ENCODE measurements at regions not wholly inside any gene's neighbourhood (a gene's known extent, or its start where the extent isn't known, plus 50 kb on each side); places are given as distances from the start of the nearest gene placed in this dataset.

- H3K4me1 ChIP-seq (ENCODE audit: insufficient read depth, low read length), result no peaks in the 10 kb centered on the region
- no peak overlapping the region for H3K4me2 ChIP-seq (ENCODE audit: low read depth, low read length)
- H2AFZ ChIP-seq (ENCODE audit: low read length), result no peak overlapping the region
- ATAC-seq (no peak), FAIRE-seq (no peak), DNase-seq (ENCODE audit: low spot score) (no peak)
- ChIA-PET CTCF (ENCODE audit: low intra/inter-chr PET ratio, low total read pairs) (no interaction called here), POLR2A (no interaction called here)
- H3K27ac ChIP-seq (ENCODE audit: extremely low read length, insufficient read depth, low read length), result no peak overlapping the region
- intact Hi-C loops (cut with micrococcal nuclease; ENCODE audit: unreplicated experiment), result no loop called here
- in situ Hi-C loops (cut with HindIII; ENCODE audit: extremely low pct_ligation_motif_present, low pct_unique_long_range_greater_than_20kb), result no loop called here
- no peak overlapping the region for H3K9ac ChIP-seq (ENCODE audit: insufficient read depth, low read depth, low read length)
- H3K9me3 ChIP-seq (ENCODE audit: low read length), result no peaks in the 10 kb centered on the region
- H4K20me1 ChIP-seq (ENCODE audit: insufficient read depth, low read length), result no peaks in the 10 kb centered on the region
- H3K36me3 ChIP-seq (replicated peaks in 1 of 2; ENCODE audit: control insufficient read depth in 1 of 2, insufficient read depth in 2 of 2, low read length in 2 of 2), result no peaks in the 10 kb centered on the region
- BruUV-seq (replicated peaks), result no TSS peak
- 4% methylated on average over 3 of the region's 3 CpGs for WGBS (ENCODE audit: low lambda C conversion rate)
- H3K27me3 ChIP-seq (ENCODE audit: control insufficient read depth in 1 of 2, insufficient read depth in 2 of 2, low read length in 2 of 2), result no peaks in the 10 kb centered on the region
- H3K4me3 ChIP-seq (replicated peaks in 1 of 3; ENCODE audit: insufficient read depth in 1 of 3, low read depth in 2 of 3, low read length in 3 of 3), result no peak overlapping the region
- H3K79me2 ChIP-seq (ENCODE audit: insufficient read depth, low read length), result no peaks in the 10 kb centered on the region
- TF ChIP-seq TBP (CRISPR knock-in tag; IDR thresholded peaks at IDR 0.05), result no peak
- no peak for TF ChIP-seq ZBTB14 (CRISPR knock-in tag; IDR thresholded peaks at IDR 0.05)
- no peak for TF ChIP-seq SP2 (CRISPR knock-in tag; IDR thresholded peaks at IDR 0.05)
- no peak for TF ChIP-seq KLF6 (CRISPR knock-in tag; IDR thresholded peaks at IDR 0.05)
- TF ChIP-seq RFX3 (CRISPR knock-in tag; IDR thresholded peaks at IDR 0.05), result no peak
- TF ChIP-seq ZNF780A (CRISPR knock-in tag; IDR thresholded peaks at IDR 0.05), result no peak
- no peak for TF ChIP-seq ZBTB7A (CRISPR knock-in tag; IDR thresholded peaks at IDR 0.05)
- TF ChIP-seq SMARCC2 (IDR thresholded peaks at IDR 0.05), result no peak
- no peak for TF ChIP-seq HNF1B (CRISPR knock-in tag; IDR thresholded peaks at IDR 0.05)
- no peak for TF ChIP-seq ZNF318 (CRISPR knock-in tag; IDR thresholded peaks at IDR 0.05)
- no peak for TF ChIP-seq HDAC2 (CRISPR knock-in tag; IDR thresholded peaks at IDR 0.05)
- TF ChIP-seq ZNF83 (CRISPR knock-in tag; IDR thresholded peaks at IDR 0.05; ENCODE audit: borderline replicate concordance), result no peak
These were observed 719.2 kb upstream of the LRRN3 start for GRCh38 chr7:110371709-110372108.
